PFSK-1 (cell line): ENCODE measurements at regions not wholly inside any gene's neighbourhood (a gene's known extent, or its start where the extent isn't known, plus 50 kb on each side); places are given as distances from the start of the nearest gene placed in this dataset.

Experiments used
- FOXP2 ChIP-seq: optimal IDR thresholded peaks from 2 replicates; pipeline ENCODE3; 2011; ENCODE audit warnings: borderline replicate concordance, control low read depth, inconsistent platforms; ENCODE audit not compliant: insufficient read depth; ENCODE audit errors: extremely low read length, extremely low read depth
- POLR2AphosphoS5 ChIP-seq: IDR thresholded peaks from 2 replicates; pipeline ENCODE4 v1.6.1; 2012; ENCODE audit warnings: low read depth, mild to moderate bottlenecking, control low read depth, low read length, moderate library complexity
- REST ChIP-seq, 2 experiments: IDR thresholded peaks; 2 replicates each; pipeline versions ENCODE4 v1.6.1 to v1.8.0; 2011 to 2012; ENCODE audit warnings: low read depth in 2 of 2, low read length in 2 of 2, control low read depth in 1 of 2, inconsistent platforms in 1 of 2, mild to moderate bottlenecking in 1 of 2, moderate library complexity in 1 of 2; ENCODE audit not compliant: insufficient read depth in 1 of 2
- SIN3A ChIP-seq: IDR thresholded peaks from 2 replicates; pipeline ENCODE4 v1.6.1; 2012; ENCODE audit warnings: mild to moderate bottlenecking, low read length, moderate library complexity, borderline replicate concordance; ENCODE audit not compliant: insufficient read depth
- TAF1 ChIP-seq: IDR thresholded peaks from 2 replicates; pipeline ENCODE4 v1.6.1; 2012; ENCODE audit warnings: low read length, control low read depth, borderline replicate concordance; ENCODE audit not compliant: insufficient read depth

GRCh38 chr10:31131251-31131650 is 99.6 kb upstream of the ZNF438 start:
- no peak for TF ChIP-seq FOXP2
- no peak for TF ChIP-seq REST (IDR thresholded peaks at IDR 0.05; ENCODE audit: insufficient read depth in 1 of 2, low read depth in 2 of 2, low read length in 2 of 2)
- TF ChIP-seq POLR2AphosphoS5, result no peak
- no peak for TF ChIP-seq SIN3A
- TF ChIP-seq TAF1, result no peak

DNA sequence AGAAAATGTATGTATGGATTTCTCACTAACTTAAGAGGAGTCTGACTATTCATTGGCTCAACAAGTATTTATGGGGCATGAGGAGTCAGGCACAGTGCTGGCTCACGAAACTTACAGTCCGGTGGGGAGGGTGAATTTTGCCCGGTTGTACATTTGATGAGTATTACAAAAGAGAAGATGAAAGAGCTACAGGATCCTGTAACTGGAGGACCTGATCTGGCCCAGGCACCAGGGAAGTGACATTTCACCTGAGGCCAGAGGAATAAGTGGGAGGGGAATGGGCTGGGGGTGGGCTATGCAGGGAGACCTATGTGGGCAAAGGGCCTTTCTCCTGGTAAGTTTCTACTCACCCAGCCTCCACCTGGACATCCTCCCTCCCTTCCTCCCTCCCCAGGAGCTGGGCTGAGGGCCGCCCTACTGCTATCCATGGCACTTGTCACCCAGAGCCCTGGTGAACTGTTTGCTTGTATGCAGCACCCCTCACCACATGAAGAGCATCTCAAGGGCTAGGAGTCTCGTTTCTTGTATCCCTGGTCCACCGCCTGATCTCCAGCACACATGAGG is 101.1 kb upstream of the ZNF438 start:
- no peak for TF ChIP-seq POLR2AphosphoS5
- TF ChIP-seq TAF1, result no peak
- no peak for TF ChIP-seq REST (IDR thresholded peaks at IDR 0.05; ENCODE audit: insufficient read depth in 1 of 2, low read depth in 2 of 2, low read length in 2 of 2)
- no peak for TF ChIP-seq SIN3A

GRCh38 chr10:31133251-31133791 is 101.7 kb upstream of the ZNF438 start:
- no peak for TF ChIP-seq REST (IDR thresholded peaks at IDR 0.05; ENCODE audit: insufficient read depth in 1 of 2, low read depth in 2 of 2, low read length in 2 of 2)
- TF ChIP-seq SIN3A, result no peak
- no peak for TF ChIP-seq TAF1
- no peak for TF ChIP-seq POLR2AphosphoS5
- no peak for TF ChIP-seq FOXP2

DNA sequence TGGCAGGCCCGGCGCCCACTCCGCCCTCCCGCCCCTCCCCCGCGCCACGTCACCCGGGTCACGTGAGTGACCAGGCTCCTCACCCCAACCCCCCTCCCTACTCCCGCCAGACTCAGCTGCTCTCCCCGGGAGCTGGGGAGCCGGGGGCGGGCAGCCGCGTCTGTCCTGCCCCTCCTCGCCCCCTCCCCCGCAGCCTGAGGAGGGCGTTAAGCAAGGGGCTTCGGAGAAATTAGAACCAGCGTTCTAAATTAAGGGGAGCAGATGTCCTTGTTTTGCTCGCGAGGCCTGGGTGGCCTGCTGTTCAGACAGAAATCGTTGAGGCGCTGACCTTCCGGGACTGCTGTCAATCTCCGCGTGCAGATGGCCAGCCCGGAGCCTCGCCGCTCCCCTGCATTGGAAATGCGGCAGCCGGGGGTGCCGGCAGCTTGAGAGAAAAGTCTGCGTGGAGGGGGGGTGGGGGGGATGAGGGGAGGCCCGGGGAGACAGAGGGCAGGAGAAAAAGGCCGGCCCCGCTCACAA is 102.2 kb upstream of the ZNF438 start:
- no peak for TF ChIP-seq POLR2AphosphoS5
- TF ChIP-seq SIN3A, result no peak
- TF ChIP-seq TAF1, result no peak
- no peak for TF ChIP-seq FOXP2
- TF ChIP-seq REST (IDR thresholded peaks at IDR 0.05; ENCODE audit: insufficient read depth in 1 of 2, low read depth in 2 of 2, low read length in 2 of 2), result no peak

DNA sequence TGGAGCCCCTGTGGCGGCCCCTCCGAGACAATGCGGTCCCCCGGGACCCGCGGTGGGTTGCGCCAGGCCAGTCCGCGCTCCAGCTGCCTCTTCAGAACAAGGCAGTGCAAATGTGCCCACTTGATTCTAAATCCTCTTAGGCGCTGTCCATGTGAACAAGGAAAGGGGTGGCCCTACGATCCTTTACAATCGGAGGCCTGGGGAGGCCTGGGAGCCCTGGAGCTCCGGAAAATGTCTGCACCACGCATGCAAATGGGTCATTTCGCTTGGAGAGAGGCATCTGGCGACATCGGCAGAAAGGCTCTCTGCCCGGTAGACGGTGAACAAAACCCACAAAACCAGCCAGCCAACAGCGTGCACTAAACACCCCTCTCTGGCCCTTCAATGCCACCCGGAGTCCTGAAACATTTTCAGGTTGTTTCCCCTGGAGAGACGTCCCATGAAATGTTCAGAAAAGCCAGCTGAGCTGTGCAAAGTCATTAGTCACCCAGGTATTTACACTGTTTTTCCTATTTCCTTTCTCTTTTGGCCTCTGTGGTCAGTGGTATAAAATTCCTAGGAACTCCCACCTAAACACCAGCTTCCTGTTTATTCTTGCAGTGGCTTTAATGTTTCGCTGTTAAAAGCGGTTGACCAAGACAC is 102.8 kb upstream of the ZNF438 start:
- TF ChIP-seq TAF1 (no peak), REST (IDR thresholded peaks at IDR 0.05; ENCODE audit: insufficient read depth in 1 of 2, low read depth in 2 of 2, low read length in 2 of 2) (no peak), POLR2AphosphoS5 (no peak), SIN3A (no peak), FOXP2 (no peak)
